ENCODE measurements at regions not wholly inside any gene's neighbourhood (a gene's known extent, or its start where the extent isn't known, plus 50 kb on each side); places are given as distances from the start of the nearest gene placed in this dataset.
"Not testable (repeated sequence)": the region's sequence is repeated elsewhere in the genome, so short reads cannot be mapped to it uniquely, and the experiment has no call there.

- H3K9me3 ChIP-seq (ENCODE audit: low read depth, low read length, poor library complexity, severe bottlenecking): peaks cover 33% of the 10 kb centered on the region
- H3K27ac ChIP-seq (ENCODE audit: low read depth, low read length, poor library complexity, severe bottlenecking); H3K4me3 ChIP-seq (ENCODE audit: low read depth, low read length, poor library complexity, severe bottlenecking); H3K27me3 ChIP-seq (replicated peaks; ENCODE audit: insufficient read depth, low read depth, low read length, poor library complexity); H3K36me3 ChIP-seq (ENCODE audit: insufficient read depth, low read length, poor library complexity, severe bottlenecking); DNase-seq (ENCODE audit: low spot score); H3K4me1 ChIP-seq (ENCODE audit: insufficient read depth, low read length, poor library complexity, severe bottlenecking); BruUV-seq (replicated peaks); CTCF ChIA-PET; POLR2A ChIA-PET (ENCODE audit: low non-redundant PET); intact Hi-C loops (cut with micrococcal nuclease; ENCODE audit: unreplicated experiment): not testable (repeated sequence)
Measured at GRCh38 chr7:56697058-56697457, 435.2 kb downstream of the ZNF479 start.

DNA sequence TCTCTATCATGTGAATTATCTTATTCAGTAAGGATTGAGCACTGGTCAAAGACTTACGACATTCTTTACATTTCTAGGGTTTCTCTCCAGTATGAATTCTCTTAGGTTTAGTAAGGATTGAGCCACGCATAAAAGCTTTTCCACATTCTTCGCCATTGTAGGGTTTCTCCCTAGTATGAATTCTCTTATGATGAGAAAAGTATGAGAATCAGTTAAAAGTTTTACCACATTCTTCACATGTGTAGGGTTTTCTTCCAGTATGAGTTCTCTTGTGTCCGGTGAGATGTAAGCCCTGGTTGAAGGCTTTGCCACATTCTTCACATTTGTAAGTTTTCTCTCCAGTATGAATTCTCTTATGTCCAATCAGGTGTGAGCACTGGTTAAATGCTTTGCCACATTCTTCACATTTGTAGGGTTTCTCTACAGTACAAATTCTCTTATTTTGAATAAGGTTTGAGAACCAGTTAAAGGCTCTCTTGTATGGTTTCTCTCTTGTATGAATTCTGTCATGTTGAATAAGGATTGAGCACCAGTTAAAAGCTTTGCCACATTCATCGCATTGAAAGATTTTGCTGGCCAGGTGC lies 445.9 kb downstream of the ZNF479 start:
- CTCF ChIA-PET: interaction anchor here (0.7 kb wide), 1 partner anchor 781 kb away, joined by 7 read pairs; no protein-coding TSS in a partner anchor
- intact Hi-C loops (cut with micrococcal nuclease; ENCODE audit: unreplicated experiment): no loop called here
- BruUV-seq (replicated peaks): no TSS peak

GRCh38 chr7:56639173-56639746 lies 493.0 kb downstream of the ZNF479 start:
- H3K4me1 ChIP-seq (ENCODE audit: insufficient read depth, low read length, poor library complexity, severe bottlenecking): no peaks in the 10 kb centered on the region
- no peaks in the 10 kb centered on the region for H3K27me3 ChIP-seq (replicated peaks; ENCODE audit: insufficient read depth, low read depth, low read length, poor library complexity)
- no peak overlapping the region for H3K27ac ChIP-seq (ENCODE audit: low read depth, low read length, poor library complexity, severe bottlenecking)
- BruUV-seq (replicated peaks): no TSS peak
- DNase-seq (ENCODE audit: low spot score): no peak
- CTCF ChIA-PET: no interaction called here
- H3K9me3 ChIP-seq (ENCODE audit: low read depth, low read length, poor library complexity, severe bottlenecking): peaks cover 66% of the 10 kb centered on the region
- no peak for TF ChIP-seq EZH2 (IDR thresholded peaks at IDR 0.05; ENCODE audit: borderline replicate concordance, low read depth, low read length, poor library complexity, severe bottlenecking)
- TF ChIP-seq, protein P1, sequence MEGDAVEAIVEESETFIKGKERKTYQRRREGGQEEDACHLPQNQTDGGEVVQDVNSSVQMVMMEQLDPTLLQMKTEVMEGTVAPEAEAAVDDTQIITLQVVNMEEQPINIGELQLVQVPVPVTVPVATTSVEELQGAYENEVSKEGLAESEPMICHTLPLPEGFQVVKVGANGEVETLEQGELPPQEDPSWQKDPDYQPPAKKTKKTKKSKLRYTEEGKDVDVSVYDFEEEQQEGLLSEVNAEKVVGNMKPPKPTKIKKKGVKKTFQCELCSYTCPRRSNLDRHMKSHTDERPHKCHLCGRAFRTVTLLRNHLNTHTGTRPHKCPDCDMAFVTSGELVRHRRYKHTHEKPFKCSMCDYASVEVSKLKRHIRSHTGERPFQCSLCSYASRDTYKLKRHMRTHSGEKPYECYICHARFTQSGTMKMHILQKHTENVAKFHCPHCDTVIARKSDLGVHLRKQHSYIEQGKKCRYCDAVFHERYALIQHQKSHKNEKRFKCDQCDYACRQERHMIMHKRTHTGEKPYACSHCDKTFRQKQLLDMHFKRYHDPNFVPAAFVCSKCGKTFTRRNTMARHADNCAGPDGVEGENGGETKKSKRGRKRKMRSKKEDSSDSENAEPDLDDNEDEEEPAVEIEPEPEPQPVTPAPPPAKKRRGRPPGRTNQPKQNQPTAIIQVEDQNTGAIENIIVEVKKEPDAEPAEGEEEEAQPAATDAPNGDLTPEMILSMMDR (conservative IDR thresholded peaks at IDR 0.05; ENCODE audit: low read depth, low read length): no peak
- intact Hi-C loops (cut with micrococcal nuclease; ENCODE audit: unreplicated experiment): no loop called here
- POLR2A ChIA-PET (ENCODE audit: low non-redundant PET): no interaction called here
- no peak overlapping the region for H3K4me3 ChIP-seq (ENCODE audit: low read depth, low read length, poor library complexity, severe bottlenecking)
- no peaks in the 10 kb centered on the region for H3K36me3 ChIP-seq (ENCODE audit: insufficient read depth, low read length, poor library complexity, severe bottlenecking)

More for the DNA sequence above, 445.9 kb downstream of the ZNF479 start:
- TF ChIP-seq EZH2 (IDR thresholded peaks at IDR 0.05; ENCODE audit: borderline replicate concordance, low read depth, low read length, poor library complexity, severe bottlenecking): no peak
- TF ChIP-seq, protein P1 (conservative IDR thresholded peaks at IDR 0.05; ENCODE audit: low read depth, low read length): no peak
- no peaks in the 10 kb centered on the region for H3K36me3 ChIP-seq (ENCODE audit: insufficient read depth, low read length, poor library complexity, severe bottlenecking)
- H3K4me1 ChIP-seq (ENCODE audit: insufficient read depth, low read length, poor library complexity, severe bottlenecking): no peaks in the 10 kb centered on the region
- DNase-seq (ENCODE audit: low spot score): no peak
- no peak overlapping the region for H3K4me3 ChIP-seq (ENCODE audit: low read depth, low read length, poor library complexity, severe bottlenecking)
- peaks cover 44% of the 10 kb centered on the region for H3K9me3 ChIP-seq (ENCODE audit: low read depth, low read length, poor library complexity, severe bottlenecking)
- POLR2A ChIA-PET (ENCODE audit: low non-redundant PET): no interaction called here
- H3K27me3 ChIP-seq (replicated peaks; ENCODE audit: insufficient read depth, low read depth, low read length, poor library complexity): no peaks in the 10 kb centered on the region
- H3K27ac ChIP-seq (ENCODE audit: low read depth, low read length, poor library complexity, severe bottlenecking): no peak overlapping the region

- H3K9me3 ChIP-seq (ENCODE audit: low read depth, low read length, poor library complexity, severe bottlenecking): peaks cover 44% of the 10 kb centered on the region
- no peak for DNase-seq (ENCODE audit: low spot score)
- no peaks in the 10 kb centered on the region for H3K4me1 ChIP-seq (ENCODE audit: insufficient read depth, low read length, poor library complexity, severe bottlenecking)
- no peaks in the 10 kb centered on the region for H3K27me3 ChIP-seq (replicated peaks; ENCODE audit: insufficient read depth, low read depth, low read length, poor library complexity)
- no TSS peak for BruUV-seq (replicated peaks)
- ChIA-PET CTCF (no interaction called here), POLR2A (ENCODE audit: low non-redundant PET) (no interaction called here)
- TF ChIP-seq, protein P1 (conservative IDR thresholded peaks at IDR 0.05; ENCODE audit: low read depth, low read length): no peak
- no peak for TF ChIP-seq EZH2 (IDR thresholded peaks at IDR 0.05; ENCODE audit: borderline replicate concordance, low read depth, low read length, poor library complexity, severe bottlenecking)
- H3K4me3 ChIP-seq (ENCODE audit: low read depth, low read length, poor library complexity, severe bottlenecking): no peak overlapping the region
- intact Hi-C loops (cut with micrococcal nuclease; ENCODE audit: unreplicated experiment): no loop called here
- no peak overlapping the region for H3K27ac ChIP-seq (ENCODE audit: low read depth, low read length, poor library complexity, severe bottlenecking)
- H3K36me3 ChIP-seq (ENCODE audit: insufficient read depth, low read length, poor library complexity, severe bottlenecking): no peaks in the 10 kb centered on the region
Measured at GRCh38 chr7:56609852-56610355, 493.7 kb upstream of the NUPR2 start.

All from A673 (cell line).